HEK293 (cell line): ENCODE measurements at regions not wholly inside any gene's neighbourhood (a gene's known extent, or its start where the extent isn't known, plus 50 kb on each side); places are given as distances from the start of the nearest gene placed in this dataset.

ENCODE experiments used
- CTCF ChIA-PET: fragments of 350-600 bp; formaldehyde crosslinking; extraction: SDS; loops from one replicate; lab custom pipeline; 2021; ENCODE audit warnings: antibody characterized with exemption; lab: Yijun Ruan, JAX
- POLR2A ChIA-PET: fragments of 300-600 bp; formaldehyde crosslinking; extraction: SDS; loops from one replicate; lab custom pipeline; 2020; ENCODE audit warnings: antibody characterized with exemption, inconsistent platforms; lab: Yijun Ruan, JAX
- H3K27ac ChIP-seq: fragments of 200-500 bp; sonication (Bioruptor generic); 2 replicates; pipeline ENCODE4 v1.5.1; 2014; ENCODE audit warnings: low read depth, low read length, control low read depth, inconsistent platforms; ENCODE audit errors: extremely low read depth
- H3K36me3 ChIP-seq, 2 experiments: fragments of 200-500 bp in 1 of 2; sonication (Bioruptor generic) in 1 of 2; 1 replicate in 1 of 2; 2 replicates in 1 of 2; pipeline ENCODE4 v1.5.1; 2014 to 2017; ENCODE audit warnings: inconsistent platforms in 2 of 2, low read length in 2 of 2; ENCODE audit not compliant: control insufficient read depth in 2 of 2, insufficient read depth in 1 of 2
- H3K4me1 ChIP-seq: fragments of 200-500 bp; sonication (Bioruptor generic); 2 replicates; pipeline ENCODE4 v1.5.1; 2014; ENCODE audit warnings: mild to moderate bottlenecking, low read length, inconsistent platforms; ENCODE audit not compliant: control insufficient read depth, insufficient read depth
- H3K4me3 ChIP-seq: 2 replicates; pipeline ENCODE4 v1.5.1; 2011; ENCODE audit warnings: low read depth, mild to moderate bottlenecking, control low read depth, low read length, moderate library complexity
- H3K9me3 ChIP-seq: fragments of 200-500 bp; sonication (Bioruptor generic); 2 replicates; pipeline ENCODE4 v1.5.1; 2014; ENCODE audit warnings: low read depth, low read length, inconsistent platforms; ENCODE audit not compliant: control insufficient read depth, insufficient read depth
- ATF2 ChIP-seq: fragments of 450-650 bp; formaldehyde crosslinking; IDR thresholded peaks from 2 replicates; pipeline ENCODE4 v1.5.1; 2016; ENCODE audit warnings: missing biosample characterization, missing genetic modification characterization, low read depth
- GLIS2 ChIP-seq: fragments of 450-650 bp; formaldehyde crosslinking; IDR thresholded peaks from 2 replicates; pipeline ENCODE4 v1.5.1; 2016; ENCODE audit warnings: missing biosample characterization, missing genetic modification characterization
- PRDM1 ChIP-seq: fragments of 450-650 bp; formaldehyde crosslinking; IDR thresholded peaks from 2 replicates; pipeline ENCODE4; 2016; ENCODE audit warnings: missing biosample characterization, missing genetic modification characterization
- SETDB1 ChIP-seq: IDR thresholded peaks from one replicate; pipeline ENCODE4 v1.6.1; 2017; ENCODE audit warnings: mild to moderate bottlenecking, low read length, moderate library complexity, mixed read lengths; ENCODE audit not compliant: insufficient read length
- ZFP69B ChIP-seq: fragments of 450-650 bp; formaldehyde crosslinking; IDR thresholded peaks from 2 replicates; pipeline ENCODE4 v1.5.1; 2016; ENCODE audit warnings: missing biosample characterization, missing genetic modification characterization
- ZNF138 ChIP-seq: fragments of 450-650 bp; formaldehyde crosslinking; IDR thresholded peaks from 2 replicates; pipeline ENCODE4 v1.5.1; 2016; ENCODE audit warnings: missing biosample characterization, missing genetic modification characterization, borderline replicate concordance
- ZNF175 ChIP-seq: fragments of 450-650 bp; formaldehyde crosslinking; IDR thresholded peaks from 2 replicates; pipeline ENCODE4 v1.5.1; 2016; ENCODE audit warnings: missing biosample characterization, missing genetic modification characterization
- ZNF280C ChIP-seq: fragments of 450-650 bp; formaldehyde crosslinking; IDR thresholded peaks from 2 replicates; pipeline ENCODE4 v1.5.1; 2016; ENCODE audit warnings: missing biosample characterization, missing genetic modification characterization
- ZNF280D ChIP-seq: fragments of 450-650 bp; formaldehyde crosslinking; IDR thresholded peaks from 2 replicates; pipeline ENCODE4 v1.5.1; 2016; ENCODE audit warnings: missing biosample characterization, missing genetic modification characterization
- ZNF362 ChIP-seq: fragments of 450-650 bp; formaldehyde crosslinking; IDR thresholded peaks from 2 replicates; pipeline ENCODE4 v1.5.1; 2016; ENCODE audit warnings: missing biosample characterization, missing genetic modification characterization
- ZNF518A ChIP-seq: fragments of 450-650 bp; formaldehyde crosslinking; conservative IDR thresholded peaks from 2 replicates; pipeline ENCODE4 v1.5.1; 2016; ENCODE audit warnings: low read depth, missing biosample characterization, missing genetic modification characterization
- ZNF571 ChIP-seq: fragments of 450-650 bp; formaldehyde crosslinking; IDR thresholded peaks from 2 replicates; pipeline ENCODE4 v1.5.0; 2017; ENCODE audit warnings: missing biosample characterization, missing genetic modification characterization
- ZNF585B ChIP-seq: fragments of 450-650 bp; formaldehyde crosslinking; IDR thresholded peaks from 2 replicates; pipeline ENCODE4 v1.5.1; 2016; ENCODE audit warnings: missing biosample characterization, missing genetic modification characterization
- ZNF660 ChIP-seq: fragments of 450-650 bp; IDR thresholded peaks from 2 replicates; pipeline ENCODE4 v1.5.1; 2018; ENCODE audit warnings: missing biosample characterization, mild to moderate bottlenecking, missing genetic modification characterization
- ZNF692 ChIP-seq: fragments of 450-650 bp; formaldehyde crosslinking; IDR thresholded peaks from 2 replicates; pipeline ENCODE4 v1.5.1; 2016; ENCODE audit warnings: missing biosample characterization, missing genetic modification characterization
- ZNF707 ChIP-seq: fragments of 450-650 bp; formaldehyde crosslinking; IDR thresholded peaks from 2 replicates; pipeline ENCODE4 v1.5.1; 2016; ENCODE audit warnings: missing biosample characterization, missing genetic modification characterization
- ZNF792 ChIP-seq: fragments of 450-650 bp; formaldehyde crosslinking; IDR thresholded peaks from 2 replicates; pipeline ENCODE4 v1.5.1; 2016; ENCODE audit warnings: missing biosample characterization, missing genetic modification characterization
- ZNF837 ChIP-seq: fragments of 450-650 bp; formaldehyde crosslinking; IDR thresholded peaks from 2 replicates; pipeline ENCODE4 v1.5.1; 2016; ENCODE audit warnings: missing biosample characterization, missing genetic modification characterization
- ZSCAN30 ChIP-seq: fragments of 450-650 bp; IDR thresholded peaks from 2 replicates; pipeline ENCODE4 v1.5.1; 2018; ENCODE audit warnings: missing biosample characterization, mild to moderate bottlenecking, missing genetic modification characterization, moderate library complexity
- TF ChIP-seq, protein P1 (sequence below): fragments of 450-650 bp; formaldehyde crosslinking; IDR thresholded peaks from 2 replicates; pipeline ENCODE4 v1.5.1; 2017; ENCODE audit warnings: missing biosample characterization, missing genetic modification characterization

- no peak for TF ChIP-seq ZNF792 (tag by site-specific recombination)
- TF ChIP-seq ZNF280C (tag by site-specific recombination) = no peak
- no peak for TF ChIP-seq ZNF585B
- TF ChIP-seq, all 188 proteins: peak for 0
Observed at GRCh38 chr10:20627087-20627486, 270.0 kb downstream of the NEBL start (continued).

DNA sequence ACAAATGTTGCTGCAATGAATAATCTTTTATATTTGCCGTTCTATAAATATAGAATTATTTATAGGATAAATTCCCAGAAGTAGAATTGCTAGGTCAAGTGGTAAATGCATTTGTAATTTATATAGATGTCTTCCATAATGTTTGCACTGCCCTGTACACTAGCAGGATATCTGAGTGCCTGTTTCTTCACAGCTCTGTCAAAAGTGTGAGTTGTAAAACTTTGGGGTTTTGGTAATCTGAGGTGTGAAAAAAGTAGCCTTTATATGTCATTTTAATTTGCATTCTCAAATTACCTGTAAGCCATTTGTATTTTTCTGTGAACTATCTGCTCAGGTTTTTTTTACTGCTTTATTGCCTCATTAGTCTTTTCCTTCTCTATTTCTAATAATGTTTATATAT lies 271.2 kb downstream of the NEBL start:
- no peak overlapping the region for H3K27ac ChIP-seq
- H3K36me3 ChIP-seq = no peaks in the 10 kb centered on the region
- TF ChIP-seq ZNF518A (tag by site-specific recombination) (no peak), ZNF707 (tag by site-specific recombination) (no peak), GLIS2 (tag by site-specific recombination) (no peak), ZNF362 (tag by site-specific recombination) (no peak), ZNF571 (tag by site-specific recombination) (no peak), ZFP69B (no peak), ZNF138 (tag by site-specific recombination) (no peak), ZNF280D (tag by site-specific recombination) (no peak), ZNF692 (tag by site-specific recombination) (no peak), ZNF837 (no peak), SETDB1 (no peak), PRDM1 (no peak), ZSCAN30 (tag by site-specific recombination) (no peak), ATF2 (no peak), ZNF660 (tag by site-specific recombination) (no peak), ZNF175 (tag by site-specific recombination) (no peak)
- TF ChIP-seq, protein P1, sequence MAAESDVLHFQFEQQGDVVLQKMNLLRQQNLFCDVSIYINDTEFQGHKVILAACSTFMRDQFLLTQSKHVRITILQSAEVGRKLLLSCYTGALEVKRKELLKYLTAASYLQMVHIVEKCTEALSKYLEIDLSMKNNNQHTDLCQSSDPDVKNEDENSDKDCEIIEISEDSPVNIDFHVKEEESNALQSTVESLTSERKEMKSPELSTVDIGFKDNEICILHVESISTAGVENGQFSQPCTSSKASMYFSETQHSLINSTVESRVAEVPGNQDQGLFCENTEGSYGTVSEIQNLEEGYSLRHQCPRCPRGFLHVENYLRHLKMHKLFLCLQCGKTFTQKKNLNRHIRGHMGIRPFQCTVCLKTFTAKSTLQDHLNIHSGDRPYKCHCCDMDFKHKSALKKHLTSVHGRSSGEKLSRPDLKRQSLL (tag by site-specific recombination) = no peak
- no peaks in the 10 kb centered on the region for H3K9me3 ChIP-seq
- POLR2A ChIA-PET = no interaction called here
- peaks cover 10% of the 10 kb centered on the region for H3K4me1 ChIP-seq
- CTCF ChIA-PET = no interaction called here
- no peak overlapping the region for H3K4me3 ChIP-seq
